Heart right ventricle (tissue), 16 donors: ENCODE measurements at regions not wholly inside any gene's neighbourhood (a gene's known extent, or its start where the extent isn't known, plus 50 kb on each side); places are given as distances from the start of the nearest gene placed in this dataset.

Source experiments
- ATAC-seq, 8 donors: fragments of 200-7000 bp; cut with Tn5 transposase; one replicate each; pipeline ENCODE4 v1.9.1; 2020; ENCODE audit warnings: mild to moderate bottlenecking in 8 of 8, moderate library complexity in 8 of 8, moderate number of reproducible peaks in 1 of 8
- DNase-seq, 2 donors: peaks; one replicate each; pipeline ENCODE4 v3.0.0-alpha.2; 2020
- H3K27ac ChIP-seq, 10 donors: fragments of 200-600 bp; sonication (generic) in 2 of 10; one replicate each; pipeline versions ENCODE4 v1.5.0 to v1.8.0; 2020 to 2022; ENCODE audit warnings: mild to moderate bottlenecking in 3 of 10
- H3K27me3 ChIP-seq, 7 donors: fragments of 200-600 bp; one replicate each; pipeline ENCODE4 v1.8.0; 2021 to 2022; ENCODE audit warnings: mild to moderate bottlenecking in 2 of 7
- H3K36me3 ChIP-seq, 9 donors: fragments of 200-600 bp; sonication (generic) in 1 of 9; one replicate each; pipeline versions ENCODE4 v1.5.0 to v1.8.0; 2020 to 2022; ENCODE audit warnings: mild to moderate bottlenecking in 2 of 9
- H3K4me1 ChIP-seq, 9 donors: fragments of 200-600 bp; sonication (generic) in 1 of 9; one replicate each; pipeline versions ENCODE4 v1.5.0 to v1.8.0; 2020 to 2022; ENCODE audit warnings: mild to moderate bottlenecking in 4 of 9
- H3K4me3 ChIP-seq, 10 donors: fragments of 200-600 bp; sonication (generic) in 2 of 10; one replicate each; pipeline versions ENCODE4 v1.5.0 to v1.8.0; 2020 to 2022; ENCODE audit warnings: mild to moderate bottlenecking in 7 of 10, moderate library complexity in 2 of 10
- H3K9me3 ChIP-seq, 11 donors: fragments of 200-600 bp in 10 of 11; sonication (generic) in 2 of 11; one replicate each; pipeline versions ENCODE4 v1.5.0 to v1.8.0; 2013 to 2022; ENCODE audit warnings: mild to moderate bottlenecking in 2 of 11, control low read depth in 1 of 11, moderate library complexity in 1 of 11
- WGBS, 2 donors: extraction: QIAGEN DNeasy Blood & Tissue Kit; methylation state at CpG; one replicate each; pipeline ENCODE4 v1.1.7; 2013; ENCODE audit warnings: inconsistent platforms in 1 of 2; 5-methylcytosine and 5-hydroxymethylcytosine counted together
- intact Hi-C, 10 donors: fragments of 100-400 bp; cut with DNase I; formaldehyde crosslinking; loops; one replicate each; pipeline versions ENCODE4 v1.11.1 to v1.14.2; 2022
- TF ChIP-seq, protein P1 (sequence below), 9 donors: fragments of 200-600 bp; sonication (generic) in 2 of 9; IDR thresholded peaks; one replicate each; pipeline versions ENCODE4 v1.5.0 to v1.8.0; 2021 to 2022; ENCODE audit warnings: antibody characterized with exemption in 9 of 9, mild to moderate bottlenecking in 5 of 9, moderate library complexity in 1 of 9
- donor health status: Arrhythmogenic right ventricular cardiomyopathy.
- donor health status: ischemic (EF 13 %, LVEDD 7.1; RV severe dilation, severe dysfunction).
- donor health status: healthy with polysubstance abuse.
- donor health status: DM: no; HTN: yes; CAD: no.
- donor health status: DM: no; HTN: no; CAD: no.
- donor health status: ischemic (EF 25% LVEDD 6.9; RV normal size, moderate dysfunction).
- donor health status: ischemic (EF 25% LVEDD 5.7; RV mildly dilated, moderate dysfunction).
- donor health status: healthy.
- donor health status: DM: yes; HTN: yes; CAD: no.
- donor health status: Ischemic cardiomyopathy.
- donor health status: ischemic (EF 35%, LVEDD 5.7; RV mildly dilated, moderate dysfunction).
- donor health status: nonischemic (EF 11% LVEDD 7.7; RV severe dilation, severe dysfunction).
- donor health status: DM: yes; HTN: yes; CAD: no.
- donor health status: PGD.
- donor health status: ischemic (EF 29% LVEDD 5.4; RV normal size, mild dysfunction).
- donor health status: nonischemic (EF 23%, LVEDD 6.1; RV moderate dilation, normal function).

DNA sequence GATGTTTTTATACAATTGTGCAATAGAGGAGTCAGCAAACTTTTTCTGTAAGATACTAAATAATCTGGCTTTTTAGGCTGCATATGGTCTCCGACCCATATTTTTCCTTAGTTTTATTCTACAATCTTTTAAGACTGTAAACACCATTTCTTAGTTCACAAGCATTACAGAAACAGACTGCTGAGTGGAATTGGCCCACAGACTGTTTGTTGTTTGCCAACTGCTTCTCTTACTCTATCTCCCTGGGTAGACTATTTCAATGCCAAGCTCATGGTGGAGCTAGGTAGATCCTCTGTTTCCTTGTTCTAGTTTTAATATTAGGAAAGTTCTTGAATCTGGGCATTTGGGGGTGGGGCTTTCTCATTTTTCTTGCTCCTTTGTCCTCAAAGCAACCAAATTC is 857.6 kb downstream of the TLE1 start:
- 85 to 89% methylated on average over 1 of the region's 1 CpG for WGBS, 2 donors
- no peaks in the 10 kb centered on the region for H3K27me3 ChIP-seq
- H3K36me3 ChIP-seq: no peaks in the 10 kb centered on the region
- H3K4me3 ChIP-seq: no peak overlapping the region
- TF ChIP-seq, protein P1, sequence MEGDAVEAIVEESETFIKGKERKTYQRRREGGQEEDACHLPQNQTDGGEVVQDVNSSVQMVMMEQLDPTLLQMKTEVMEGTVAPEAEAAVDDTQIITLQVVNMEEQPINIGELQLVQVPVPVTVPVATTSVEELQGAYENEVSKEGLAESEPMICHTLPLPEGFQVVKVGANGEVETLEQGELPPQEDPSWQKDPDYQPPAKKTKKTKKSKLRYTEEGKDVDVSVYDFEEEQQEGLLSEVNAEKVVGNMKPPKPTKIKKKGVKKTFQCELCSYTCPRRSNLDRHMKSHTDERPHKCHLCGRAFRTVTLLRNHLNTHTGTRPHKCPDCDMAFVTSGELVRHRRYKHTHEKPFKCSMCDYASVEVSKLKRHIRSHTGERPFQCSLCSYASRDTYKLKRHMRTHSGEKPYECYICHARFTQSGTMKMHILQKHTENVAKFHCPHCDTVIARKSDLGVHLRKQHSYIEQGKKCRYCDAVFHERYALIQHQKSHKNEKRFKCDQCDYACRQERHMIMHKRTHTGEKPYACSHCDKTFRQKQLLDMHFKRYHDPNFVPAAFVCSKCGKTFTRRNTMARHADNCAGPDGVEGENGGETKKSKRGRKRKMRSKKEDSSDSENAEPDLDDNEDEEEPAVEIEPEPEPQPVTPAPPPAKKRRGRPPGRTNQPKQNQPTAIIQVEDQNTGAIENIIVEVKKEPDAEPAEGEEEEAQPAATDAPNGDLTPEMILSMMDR (IDR thresholded peaks at IDR 0.05): no peak
- no peak for DNase-seq
- intact Hi-C loops: no loop called here
- H3K4me1 ChIP-seq: no peaks in the 10 kb centered on the region
- no peak overlapping the region for H3K27ac ChIP-seq
- no peak for ATAC-seq
- H3K9me3 ChIP-seq: peaks cover 0 to 14% (median 0%) of the 10 kb centered on the region in 11 donors

DNA sequence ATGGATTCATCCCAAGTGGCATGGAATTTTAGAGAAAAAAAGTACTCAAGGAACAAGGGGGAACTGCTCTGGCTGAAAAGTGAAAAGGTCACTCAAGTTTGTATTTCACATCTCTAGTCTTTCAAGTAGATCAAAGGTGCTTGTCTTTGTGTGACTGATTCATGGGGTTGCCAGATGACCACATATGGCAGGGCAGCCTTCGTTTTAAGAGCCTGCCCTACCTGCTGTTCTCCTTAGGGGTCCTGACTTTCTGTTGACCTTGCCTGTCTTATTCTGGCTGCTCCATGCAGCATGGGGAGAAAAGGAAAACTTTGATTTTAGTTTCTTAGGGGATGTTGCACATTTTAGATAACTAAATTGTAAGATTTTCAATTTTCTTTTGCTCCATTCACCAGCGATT is 877.7 kb downstream of the TLE1 start:
- no peaks in the 10 kb centered on the region for H3K27me3 ChIP-seq
- 47 to 60% methylated on average over 2 of the region's 2 CpGs for WGBS, 2 donors
- no peak overlapping the region for H3K4me3 ChIP-seq
- H3K27ac ChIP-seq: no peak overlapping the region
- intact Hi-C loops: no loop called here
- no peak for ATAC-seq
- TF ChIP-seq, protein P1 (IDR thresholded peaks at IDR 0.05): no peak
- no peak for DNase-seq
- H3K9me3 ChIP-seq: peaks cover 0 to 3% (median 0%) of the 10 kb centered on the region in 11 donors
- H3K4me1 ChIP-seq: no peaks in the 10 kb centered on the region
- no peaks in the 10 kb centered on the region for H3K36me3 ChIP-seq

DNA sequence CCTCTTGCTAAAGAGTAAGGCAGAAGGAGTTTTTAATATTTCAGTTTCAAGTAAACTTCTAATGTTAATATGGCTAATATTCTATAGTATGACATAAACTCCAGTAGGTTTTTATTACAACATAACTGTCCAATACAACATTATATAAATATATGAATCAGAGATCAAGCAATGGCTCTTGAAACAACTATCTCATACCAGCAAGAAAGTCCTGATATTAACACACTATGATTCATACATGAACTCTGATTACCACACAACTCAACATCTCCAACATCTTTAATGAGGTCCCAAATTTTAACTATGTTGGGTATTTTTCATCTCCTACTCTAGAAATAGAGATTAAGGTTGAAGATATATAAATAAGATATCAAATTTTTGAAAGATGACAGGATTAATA is 878.3 kb downstream of the TLE1 start:
- no peaks in the 10 kb centered on the region for H3K4me1 ChIP-seq
- no peak overlapping the region for H3K4me3 ChIP-seq
- TF ChIP-seq, protein P1 (IDR thresholded peaks at IDR 0.05): no peak
- DNase-seq (no peak), ATAC-seq (no peak)
- H3K36me3 ChIP-seq: no peaks in the 10 kb centered on the region
- no peaks in the 10 kb centered on the region for H3K27me3 ChIP-seq
- peaks cover 0 to 3% (median 0%) of the 10 kb centered on the region in 11 donors for H3K9me3 ChIP-seq
- intact Hi-C loops: no loop called here
- no peak overlapping the region for H3K27ac ChIP-seq

DNA sequence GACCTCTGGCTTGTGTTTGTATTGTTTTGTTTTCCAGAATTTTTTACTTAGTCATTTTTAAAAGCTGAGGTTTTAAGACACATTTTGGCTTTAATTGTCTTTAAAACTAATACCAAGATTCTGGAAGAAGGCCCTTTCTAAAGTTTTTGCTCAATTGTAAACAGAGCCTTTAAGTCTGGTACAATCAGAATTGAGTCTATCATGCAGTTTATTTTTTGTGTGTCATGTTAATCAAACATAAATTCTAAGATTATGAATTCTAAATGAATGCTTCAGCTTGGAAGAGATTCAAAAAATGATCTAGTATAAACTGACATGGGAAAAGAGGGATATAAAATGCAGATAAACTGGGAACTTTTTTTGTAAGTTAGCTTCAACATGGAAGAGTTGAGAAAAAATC is 882.7 kb downstream of the TLE1 start:
- intact Hi-C loops: no loop called here
- Histone ChIP-seq H3K4me1 (no peaks in the 10 kb centered on the region), H3K27me3 (no peaks in the 10 kb centered on the region), H3K4me3 (no peak overlapping the region), H3K9me3 (peaks cover 0 to 8% (median 0%) of the 10 kb centered on the region in 11 donors), H3K27ac (no peak overlapping the region), H3K36me3 (no peaks in the 10 kb centered on the region)
- TF ChIP-seq, protein P1 (IDR thresholded peaks at IDR 0.05): no peak
- ATAC-seq: no peak
- no peak for DNase-seq

DNA sequence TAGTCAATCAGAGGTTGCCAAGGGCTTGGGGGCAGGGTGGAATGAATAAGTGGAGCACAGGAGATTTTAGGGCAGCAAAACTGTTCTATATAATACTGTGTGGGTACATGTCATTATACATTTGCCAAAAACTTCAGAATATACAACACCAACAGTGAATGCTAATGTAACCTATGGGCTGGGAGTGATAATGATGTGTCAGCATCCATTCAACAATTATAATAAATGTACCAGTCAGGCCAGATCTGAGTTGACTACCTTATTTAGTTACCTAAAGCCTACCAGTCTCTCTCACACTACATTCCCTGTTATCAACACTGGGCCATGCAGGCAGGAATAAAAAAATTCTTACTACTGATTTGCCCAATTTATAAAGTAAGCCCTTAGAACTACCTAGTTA is 884.5 kb downstream of the TLE1 start:
- DNase-seq (no peak), ATAC-seq (no peak)
- intact Hi-C loops: no loop called here
- no peak overlapping the region for H3K27ac ChIP-seq
- H3K36me3 ChIP-seq: no peaks in the 10 kb centered on the region
- H3K27me3 ChIP-seq: no peaks in the 10 kb centered on the region
- H3K4me3 ChIP-seq: no peak overlapping the region
- TF ChIP-seq, protein P1 (IDR thresholded peaks at IDR 0.05): no peak
- H3K4me1 ChIP-seq: no peaks in the 10 kb centered on the region
- peaks cover 0 to 16% (median 4%) of the 10 kb centered on the region in 11 donors for H3K9me3 ChIP-seq
